Ovary (tissue), 7 donors: ENCODE measurements at regions not wholly inside any gene's neighbourhood (a gene's known extent, or its start where the extent isn't known, plus 50 kb on each side); places are given as distances from the start of the nearest gene placed in this dataset.
A peak's percentile ranks its signal among the peaks of the same experiment; 100 is the strongest.

ENCODE experiments used
- DNase-seq, 5 donors: peaks; one replicate each; pipeline ENCODE4 v3.0.0-alpha.2; 2019 to 2020
- H3K27ac ChIP-seq, 2 donors: fragments of 200-600 bp; one replicate each; pipeline versions ENCODE4 v1.5.1 to v1.8.0; 2019 to 2022
- H3K27me3 ChIP-seq: fragments of 200-600 bp; one replicate; pipeline ENCODE4 v1.8.0; 2022
- H3K36me3 ChIP-seq: fragments of 200-600 bp; sonication (generic); one replicate; pipeline ENCODE4 v1.5.1; 2019
- H3K4me1 ChIP-seq: one replicate; pipeline ENCODE4 v1.8.1; 2013; ENCODE audit warnings: mild to moderate bottlenecking, moderate library complexity; ENCODE audit not compliant: insufficient read depth
- H3K4me3 ChIP-seq: fragments of 200-600 bp; sonication (generic); one replicate; pipeline ENCODE4 v1.5.1; 2017
- H3K9me3 ChIP-seq, 2 donors: fragments of 200-600 bp in 1 of 2; sonication (generic) in 1 of 2; one replicate each; pipeline versions ENCODE4 v1.5.1 to v1.8.1; 2013 to 2019; ENCODE audit warnings: mild to moderate bottlenecking in 1 of 2, moderate library complexity in 1 of 2
- EP300 ChIP-seq: sonication (generic); formaldehyde crosslinking; IDR thresholded peaks from one replicate; pipeline ENCODE4 v1.6.1; 2017; ENCODE audit warnings: antibody characterized with exemption
- POLR2A ChIP-seq: fragments of 450-650 bp; IDR thresholded peaks from one replicate; pipeline ENCODE4 v1.6.1; 2017; ENCODE audit warnings: antibody characterized with exemption, mild to moderate bottlenecking, moderate library complexity
- WGBS, 3 donors: extraction: QIAGEN DNeasy Blood & Tissue Kit in 1 of 3; methylation state at CpG; one replicate each; pipeline versions ENCODE4 v1.1.5 to v1.1.7; 2013 to 2017; 5-methylcytosine and 5-hydroxymethylcytosine counted together
- intact Hi-C, 4 donors: fragments of 100-400 bp; cut with DNase I; formaldehyde crosslinking; loops; one replicate each; pipeline versions ENCODE4 v1.11.0 to v1.15.1; 2022 to 2023
- TF ChIP-seq, protein P1 (sequence below), 3 donors: fragments of 450-650 bp in 2 of 3; fragments of 200-600 bp in 1 of 3; IDR thresholded peaks; one replicate each; pipeline versions ENCODE4 v1.5.1 to v1.8.0; 2016 to 2022; ENCODE audit warnings: antibody characterized with exemption in 3 of 3, mild to moderate bottlenecking in 1 of 3
- donor health status: DM: no; HTN: no; CAD: no; lungs with moderate emphysema.
- donor health status: DM: no; HTN: no; CAD: no.
- donor health status: Bipolar disorder and iron deficiency.
- donor health status: DM: no; HTN: no; CAD: no.
- donor health status: DM: yes; HTN: yes; CAD: no.

DNA sequence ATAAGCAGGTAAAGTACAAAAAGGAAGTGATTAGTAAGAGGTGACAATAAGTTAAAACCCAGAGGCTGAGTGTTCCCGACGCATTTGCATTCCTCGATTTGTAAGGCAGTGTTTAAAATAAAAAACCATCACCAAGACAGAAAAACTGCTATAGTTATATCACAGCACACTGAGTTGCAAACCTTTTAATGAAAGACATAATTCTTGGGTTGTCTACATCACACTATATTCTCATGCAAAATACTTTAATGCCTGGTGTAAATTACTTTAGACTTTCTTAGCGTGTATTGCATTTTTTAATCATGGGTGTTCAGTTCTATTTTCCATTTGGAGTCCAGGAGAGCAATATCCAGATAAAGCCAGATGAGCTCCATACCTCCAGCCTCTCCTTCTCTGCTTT lies 458.5 kb downstream of the MTX2 start:
- H3K36me3 ChIP-seq: no peaks in the 10 kb centered on the region
- H3K9me3 ChIP-seq: no peaks in the 10 kb centered on the region
- H3K27me3 ChIP-seq: no peaks in the 10 kb centered on the region
- peaks cover 7% of the 10 kb centered on the region for H3K4me1 ChIP-seq
- DNase-seq: no peak
- no peak for TF ChIP-seq EP300
- TF ChIP-seq, protein P1, sequence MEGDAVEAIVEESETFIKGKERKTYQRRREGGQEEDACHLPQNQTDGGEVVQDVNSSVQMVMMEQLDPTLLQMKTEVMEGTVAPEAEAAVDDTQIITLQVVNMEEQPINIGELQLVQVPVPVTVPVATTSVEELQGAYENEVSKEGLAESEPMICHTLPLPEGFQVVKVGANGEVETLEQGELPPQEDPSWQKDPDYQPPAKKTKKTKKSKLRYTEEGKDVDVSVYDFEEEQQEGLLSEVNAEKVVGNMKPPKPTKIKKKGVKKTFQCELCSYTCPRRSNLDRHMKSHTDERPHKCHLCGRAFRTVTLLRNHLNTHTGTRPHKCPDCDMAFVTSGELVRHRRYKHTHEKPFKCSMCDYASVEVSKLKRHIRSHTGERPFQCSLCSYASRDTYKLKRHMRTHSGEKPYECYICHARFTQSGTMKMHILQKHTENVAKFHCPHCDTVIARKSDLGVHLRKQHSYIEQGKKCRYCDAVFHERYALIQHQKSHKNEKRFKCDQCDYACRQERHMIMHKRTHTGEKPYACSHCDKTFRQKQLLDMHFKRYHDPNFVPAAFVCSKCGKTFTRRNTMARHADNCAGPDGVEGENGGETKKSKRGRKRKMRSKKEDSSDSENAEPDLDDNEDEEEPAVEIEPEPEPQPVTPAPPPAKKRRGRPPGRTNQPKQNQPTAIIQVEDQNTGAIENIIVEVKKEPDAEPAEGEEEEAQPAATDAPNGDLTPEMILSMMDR (IDR thresholded peaks at IDR 0.05): no peak
- no peak for TF ChIP-seq POLR2A
- WGBS, 3 donors: 96 to 98% (median 96%) methylated on average over 4 of the region's 4 CpGs
- intact Hi-C loops: no loop called here
- H3K27ac ChIP-seq: no peak overlapping the region
- no peak overlapping the region for H3K4me3 ChIP-seq

DNA sequence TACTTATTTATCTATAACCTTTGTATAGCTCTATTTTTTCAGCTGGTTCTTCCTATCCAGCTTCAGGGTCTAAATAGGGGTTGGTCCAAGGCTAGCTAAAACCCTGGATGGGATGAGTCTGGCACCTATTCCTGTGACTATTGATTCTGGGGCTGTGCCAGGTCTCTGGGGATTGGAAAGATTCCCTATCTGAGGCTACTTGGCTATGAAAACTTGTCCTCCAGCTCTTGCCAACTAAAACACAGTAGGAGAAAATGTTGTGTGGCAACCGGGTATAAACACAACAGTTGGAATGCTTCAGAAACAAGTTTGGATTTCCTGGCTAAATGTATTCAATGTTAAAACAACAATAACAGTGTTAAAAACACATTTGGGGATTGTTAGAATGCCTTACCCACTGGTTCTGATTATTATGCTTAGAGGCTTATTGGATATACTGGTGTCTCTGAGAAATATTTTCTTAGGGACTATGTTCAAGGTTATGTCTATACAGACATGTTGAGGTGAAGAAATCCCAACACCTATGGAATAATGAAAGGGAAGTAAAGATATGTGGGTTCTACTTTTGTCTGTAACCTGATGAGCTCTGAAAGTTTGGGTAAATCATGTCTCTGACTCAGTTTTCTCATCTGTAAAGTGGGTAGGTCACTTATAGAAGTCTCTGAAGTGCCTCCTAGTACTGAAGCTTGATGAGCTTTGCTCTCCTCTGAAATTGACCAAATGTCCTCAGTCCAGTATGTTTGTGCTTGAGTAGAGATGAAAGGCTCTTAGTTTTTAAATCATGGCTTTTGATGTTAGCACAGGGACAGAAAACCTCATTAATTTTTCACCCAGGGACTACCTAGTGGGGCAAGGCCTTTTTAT lies 460.7 kb downstream of the MTX2 start:
- peaks cover 7% of the 10 kb centered on the region for H3K4me1 ChIP-seq
- no peak overlapping the region for H3K27ac ChIP-seq
- H3K36me3 ChIP-seq: no peaks in the 10 kb centered on the region
- H3K9me3 ChIP-seq: no peaks in the 10 kb centered on the region
- no peak overlapping the region for H3K4me3 ChIP-seq
- intact Hi-C loops: no loop called here
- TF ChIP-seq, protein P1 (IDR thresholded peaks at IDR 0.05): no peak
- no peak for TF ChIP-seq EP300
- no peak for TF ChIP-seq POLR2A
- DNase-seq: peak in 4 of 5 donors; percentile 34 to 54 (median 44)
- H3K27me3 ChIP-seq: no peaks in the 10 kb centered on the region
- WGBS, 3 donors: 0 to 5% (median 0%) methylated on average over 1 of the region's 1 CpG

DNA sequence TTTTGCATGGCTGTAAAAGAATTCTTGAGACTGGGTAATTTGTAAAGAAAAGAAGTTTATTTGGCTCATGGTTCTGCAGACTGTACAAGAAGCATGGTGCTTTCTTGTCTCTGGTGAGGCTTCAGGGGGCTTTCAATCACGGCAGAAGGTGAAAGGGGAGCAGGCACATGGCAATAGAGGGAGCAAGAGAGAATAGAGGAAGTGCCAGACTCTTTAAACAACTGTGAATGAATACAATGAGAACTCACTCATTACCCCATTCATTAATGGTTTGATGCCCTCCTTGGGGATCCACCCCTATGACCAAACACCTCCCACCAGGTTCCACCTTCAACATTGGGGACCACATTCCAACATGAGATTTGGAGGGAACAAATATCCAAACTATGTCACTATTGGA lies 463.5 kb downstream of the MTX2 start:
- no peak for DNase-seq
- Histone ChIP-seq H3K27me3 (no peaks in the 10 kb centered on the region), H3K9me3 (no peaks in the 10 kb centered on the region), H3K4me1 (peaks cover 7% of the 10 kb centered on the region), H3K27ac (no peak overlapping the region), H3K36me3 (no peaks in the 10 kb centered on the region), H3K4me3 (no peak overlapping the region)
- no peak for TF ChIP-seq POLR2A
- no peak for TF ChIP-seq EP300
- TF ChIP-seq, protein P1 (IDR thresholded peaks at IDR 0.05): no peak
- intact Hi-C loops: no loop called here
- WGBS, 3 donors: 93 to 97% (median 93%) methylated on average over 1 of the region's 1 CpG

DNA sequence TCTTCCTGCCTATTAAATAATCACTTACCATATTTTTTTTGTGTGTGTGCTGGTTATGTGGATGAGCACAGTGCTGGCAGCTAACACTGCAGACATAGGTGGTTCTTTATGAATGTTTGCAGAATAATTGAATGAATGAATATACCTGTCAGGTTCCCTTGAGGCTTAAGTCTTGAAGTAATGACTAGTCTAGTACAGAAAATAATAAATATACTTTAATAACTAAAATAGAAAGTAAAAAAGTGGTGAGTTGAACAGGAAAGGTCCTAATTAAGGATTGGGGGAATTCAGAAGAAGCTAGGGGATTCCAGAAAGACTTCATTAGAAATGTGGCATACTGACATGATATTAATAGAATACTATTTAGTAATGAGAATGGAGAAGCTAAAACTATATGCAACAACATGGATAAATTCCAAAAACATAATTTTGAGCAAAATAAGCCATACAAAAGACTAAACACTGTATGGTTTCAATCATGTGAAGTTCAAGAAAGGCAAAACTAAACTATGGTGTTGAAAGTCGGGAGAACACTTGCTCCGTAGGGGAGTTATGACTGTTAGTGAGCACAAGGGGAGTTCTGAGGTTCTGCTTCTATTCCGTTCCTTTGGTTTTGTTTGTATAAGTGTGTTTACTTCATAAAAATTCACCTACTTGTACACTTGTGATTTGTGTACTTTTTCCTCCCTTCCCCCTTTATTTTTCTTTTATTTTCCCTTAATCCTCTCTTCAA lies 464.6 kb downstream of the MTX2 start:
- H3K9me3 ChIP-seq: no peaks in the 10 kb centered on the region
- no peak overlapping the region for H3K4me3 ChIP-seq
- H3K27me3 ChIP-seq: no peaks in the 10 kb centered on the region
- H3K36me3 ChIP-seq: no peaks in the 10 kb centered on the region
- intact Hi-C loops: no loop called here
- no peak for TF ChIP-seq POLR2A
- TF ChIP-seq, protein P1 (IDR thresholded peaks at IDR 0.05): no peak
- WGBS, 3 donors: 49 to 75% (median 68%) methylated on average over 3 of the region's 3 CpGs
- DNase-seq: no peak
- H3K27ac ChIP-seq: no peak overlapping the region
- H3K4me1 ChIP-seq: peaks cover 6% of the 10 kb centered on the region
